GM21723 (cell line): ENCODE measurements at regions not wholly inside any gene's neighbourhood (a gene's known extent, or its start where the extent isn't known, plus 50 kb on each side); places are given as distances from the start of the nearest gene placed in this dataset.
A peak's percentile ranks its signal among the peaks of the same experiment; 100 is the strongest.
"Not testable (repeated sequence)": the region's sequence is repeated elsewhere in the genome, so short reads cannot be mapped to it uniquely, and the experiment has no call there.

Source experiments
- ATAC-seq: cut with Tn5 transposase; IDR thresholded peaks from one replicate; pipeline ENCODE4 v1.9.1; 2021; ENCODE audit warnings: mild to moderate bottlenecking, moderate library complexity; ENCODE audit not compliant: unreplicated experiment

DNA sequence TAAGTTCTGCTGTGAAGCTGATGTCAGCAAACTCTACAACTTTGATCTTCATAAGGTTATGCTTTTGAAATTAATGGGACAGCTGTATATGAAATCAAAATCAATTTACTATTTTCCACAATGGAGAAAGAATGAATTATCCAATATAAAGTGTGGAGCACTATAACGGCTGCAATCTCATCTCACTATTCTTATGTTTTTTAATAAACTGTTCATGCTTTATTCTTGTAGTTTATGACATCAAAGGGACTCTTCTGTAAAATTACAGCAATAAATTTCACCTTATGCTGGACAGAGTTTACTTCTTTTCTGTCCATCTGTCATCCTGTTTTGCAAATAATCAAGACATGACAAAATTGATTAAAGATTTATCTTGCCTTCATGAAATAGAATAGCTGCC lies 192.5 kb downstream of the TECRL start:
- ATAC-seq, result no peak

DNA sequence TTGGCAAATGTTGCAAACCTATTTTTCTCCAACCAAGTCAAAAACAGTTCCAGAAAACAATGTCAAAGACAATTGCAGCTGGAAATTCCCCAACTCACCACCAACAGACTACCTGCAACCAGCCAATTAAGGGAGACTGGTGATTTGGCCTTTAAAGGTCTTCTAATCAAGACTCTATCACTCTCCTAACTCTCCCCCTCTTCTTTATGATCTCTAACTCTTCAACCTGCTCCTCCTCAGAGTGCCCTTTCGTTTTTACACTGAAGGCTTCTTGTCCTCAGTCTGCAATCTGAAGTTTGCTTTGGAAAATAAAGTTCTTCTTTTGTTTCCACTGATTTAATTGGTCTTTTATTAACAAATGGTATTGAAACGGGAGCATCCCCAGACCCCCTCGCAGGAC lies 203.9 kb downstream of the TECRL start:
- no peak for ATAC-seq

DNA sequence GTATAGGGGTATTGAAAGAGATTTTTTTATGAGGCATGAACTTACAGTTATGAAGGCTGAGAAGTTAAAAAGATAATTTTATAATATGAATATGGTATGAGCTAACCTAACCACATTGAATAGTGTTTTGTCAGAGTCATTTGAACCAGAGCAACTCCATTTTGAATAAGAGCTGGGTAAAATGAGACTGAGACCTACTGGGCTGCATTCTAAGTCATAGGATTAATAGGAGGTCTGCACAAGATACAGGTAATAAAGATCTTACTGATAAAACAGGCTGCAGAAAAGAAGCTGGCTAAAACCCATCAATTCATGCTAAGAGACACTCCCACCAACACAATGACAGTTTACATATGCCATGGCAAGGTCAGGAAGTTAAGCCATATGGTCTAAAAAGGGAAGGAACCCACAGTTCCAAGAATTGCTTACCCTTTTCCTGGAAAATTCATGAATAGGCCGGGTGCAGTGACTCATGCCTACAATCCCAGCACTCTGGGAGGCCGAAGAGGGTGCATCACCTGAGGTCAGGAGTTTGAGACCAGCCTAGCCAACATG lies 209.2 kb downstream of the TECRL start:
- ATAC-seq, result no peak

DNA sequence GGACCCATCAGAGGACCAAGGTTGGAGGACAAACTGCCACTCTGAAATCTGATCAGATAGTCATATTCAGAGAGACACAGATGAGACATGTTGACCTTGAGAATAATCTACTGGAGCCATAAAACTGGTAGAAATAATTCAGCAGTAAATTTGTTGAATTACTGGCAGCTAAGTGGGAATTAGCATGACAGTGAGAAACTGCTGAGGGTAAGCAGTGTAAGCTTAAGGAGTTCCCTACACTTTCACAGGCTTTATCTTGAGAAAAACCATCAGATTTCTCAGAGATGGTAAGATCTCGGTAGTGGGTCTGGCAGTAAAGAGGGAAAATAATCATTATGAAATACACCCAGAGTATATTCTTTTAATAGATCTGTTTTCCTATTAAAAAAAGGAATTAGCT lies 213.7 kb downstream of the TECRL start:
- ATAC-seq, result no peak

DNA sequence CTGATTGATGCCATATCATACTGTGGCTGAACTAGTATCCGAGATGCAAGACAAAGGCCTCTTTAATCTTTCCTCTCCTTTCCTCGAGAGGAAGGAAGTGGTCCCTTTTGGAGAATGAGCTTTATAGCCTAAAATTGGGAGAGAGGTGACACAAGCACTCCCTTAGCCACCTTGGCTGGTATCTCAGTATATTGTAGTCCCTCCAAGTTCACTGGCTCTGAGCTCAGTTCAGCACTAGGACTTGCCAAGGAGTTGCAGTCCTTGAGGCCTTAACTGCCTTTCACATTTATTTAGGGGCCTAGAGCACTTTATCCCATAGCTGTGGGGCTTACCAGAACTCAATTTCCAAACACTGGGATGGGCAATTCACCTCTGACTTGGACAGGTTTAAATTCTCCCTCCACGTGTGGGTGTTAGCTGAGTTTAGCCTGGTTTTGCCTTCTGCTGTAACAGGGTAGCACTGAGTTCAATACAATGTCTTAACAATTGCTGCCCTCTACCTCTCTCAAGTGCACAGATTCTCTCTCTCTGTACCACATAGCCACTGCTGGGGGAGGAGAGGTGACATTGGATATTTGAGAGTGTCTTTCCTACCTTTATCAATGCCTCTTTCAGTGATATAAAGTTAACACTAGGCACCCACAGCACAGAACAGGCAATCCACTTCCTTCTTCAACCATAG lies 216.4 kb downstream of the TECRL start:
- ATAC-seq, result no peak

DNA sequence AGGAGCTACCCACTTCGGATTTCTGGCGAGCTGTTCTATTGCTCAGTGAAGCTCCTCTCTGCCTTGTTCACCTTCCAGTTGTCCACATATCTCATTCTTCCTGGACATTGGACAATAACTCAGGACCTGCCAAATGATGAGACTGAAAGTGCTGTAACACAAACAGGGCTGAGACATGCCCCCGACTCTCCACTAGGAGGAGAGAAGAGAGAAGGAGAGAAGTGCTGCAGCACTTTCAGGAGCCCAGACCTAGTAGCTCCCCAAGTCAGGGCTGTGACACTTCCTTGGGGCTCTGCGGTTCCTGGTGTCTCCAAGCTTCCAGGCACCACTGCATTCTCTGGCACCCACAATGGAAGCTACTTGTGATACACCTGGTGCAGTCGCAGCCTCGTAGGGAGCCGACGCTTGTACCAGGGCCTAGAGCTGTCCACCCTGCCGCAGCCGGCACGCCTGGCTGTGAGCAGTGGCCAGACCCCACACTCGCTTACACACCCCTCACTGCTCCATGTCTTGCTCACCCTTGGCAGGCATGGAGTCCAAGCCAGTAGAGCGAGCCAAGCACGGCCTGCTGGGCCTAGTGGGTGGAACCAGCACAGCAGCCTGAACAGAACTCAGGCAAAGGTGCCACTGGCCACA lies 234.9 kb downstream of the TECRL start:
- ATAC-seq, result no peak

DNA sequence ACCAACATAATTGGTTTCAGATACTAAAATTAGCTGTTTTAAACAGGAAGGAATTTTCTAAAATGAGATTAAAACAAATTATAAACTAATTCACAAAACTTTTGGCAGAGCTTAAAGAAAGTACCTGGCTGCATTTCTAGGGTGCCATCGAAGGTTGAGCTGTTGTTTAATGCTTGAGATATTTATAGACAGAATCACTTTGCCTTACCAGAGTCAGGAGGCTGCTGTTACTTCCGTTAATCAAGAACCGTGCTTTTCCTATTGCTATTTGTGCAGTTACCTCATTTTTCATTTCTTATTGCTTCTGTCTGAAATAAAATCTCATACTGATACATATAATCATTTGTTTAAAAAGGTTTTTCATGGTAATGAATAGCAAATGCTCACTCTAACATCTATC lies 242.9 kb downstream of the TECRL start:
- ATAC-seq, result no peak

DNA sequence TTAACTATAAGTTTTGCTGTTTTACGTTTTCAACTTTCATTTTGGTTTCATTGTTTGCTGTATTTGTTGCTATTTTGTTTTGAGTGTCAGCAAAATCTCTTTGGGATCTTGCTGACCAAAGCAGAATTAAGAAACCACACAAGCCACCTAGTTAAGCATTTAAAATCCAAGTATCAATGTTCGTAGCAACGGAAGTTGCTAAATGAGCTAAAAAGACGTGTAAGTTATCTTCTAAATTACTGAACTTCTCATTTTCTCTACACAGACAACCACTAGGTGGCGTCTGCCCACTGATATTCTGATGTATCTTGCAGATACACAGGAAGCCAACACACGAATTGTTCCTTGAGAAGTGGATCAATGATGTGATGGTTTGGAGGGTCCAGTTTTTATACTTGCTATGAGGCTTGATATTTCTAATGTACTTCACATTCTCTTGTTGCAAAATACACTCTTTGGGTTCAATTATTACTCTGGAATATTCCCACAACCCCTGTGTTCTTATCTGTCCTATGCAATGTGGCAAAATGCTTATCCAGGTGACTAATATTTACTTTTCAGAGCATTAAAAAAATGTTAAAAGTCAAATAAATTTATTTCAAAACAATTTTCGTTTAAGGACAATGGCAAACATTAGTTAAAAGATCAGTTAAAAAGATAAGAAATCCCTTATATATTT lies 250.5 kb downstream of the TECRL start:
- ATAC-seq, result peak; percentile 80

DNA sequence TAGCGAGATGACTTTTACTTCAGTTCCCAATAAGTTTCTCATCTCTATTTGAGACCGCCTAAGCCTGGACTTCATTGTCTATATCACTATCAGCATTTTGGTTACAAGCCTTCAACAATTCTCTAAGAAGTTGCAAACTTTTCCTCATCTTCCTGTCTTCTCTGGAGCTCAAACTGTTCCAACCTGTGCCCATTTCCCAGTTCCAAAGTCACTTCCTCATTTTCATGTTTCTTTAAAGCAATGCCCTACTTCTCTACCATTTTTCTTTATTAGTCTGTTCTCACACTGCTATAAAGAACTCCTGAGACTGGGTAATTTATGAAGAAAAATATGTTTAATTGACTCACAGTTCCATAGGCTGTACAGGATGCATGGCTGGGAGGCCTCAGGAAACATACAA lies 251.9 kb downstream of the TECRL start:
- no peak for ATAC-seq

DNA sequence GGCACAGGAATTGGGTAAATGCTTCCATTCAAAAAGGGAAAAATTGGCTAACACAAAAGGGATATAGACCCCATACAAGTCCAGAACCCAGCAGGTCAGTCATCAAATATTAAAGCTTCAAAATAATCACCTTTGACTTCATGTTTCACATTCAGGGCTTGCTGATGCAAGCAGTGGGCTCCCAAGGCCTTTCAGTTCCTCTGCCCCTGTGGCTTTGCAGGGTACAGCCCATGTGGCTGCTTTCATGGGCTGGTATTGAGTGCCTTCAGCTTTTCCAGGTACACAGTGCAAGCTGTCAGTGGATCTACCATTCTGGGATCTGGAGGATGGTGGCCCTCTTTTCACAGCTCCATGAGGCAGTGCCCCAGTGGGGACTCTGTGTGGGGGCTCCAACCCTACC lies 253.0 kb downstream of the TECRL start:
- ATAC-seq, result no peak

DNA sequence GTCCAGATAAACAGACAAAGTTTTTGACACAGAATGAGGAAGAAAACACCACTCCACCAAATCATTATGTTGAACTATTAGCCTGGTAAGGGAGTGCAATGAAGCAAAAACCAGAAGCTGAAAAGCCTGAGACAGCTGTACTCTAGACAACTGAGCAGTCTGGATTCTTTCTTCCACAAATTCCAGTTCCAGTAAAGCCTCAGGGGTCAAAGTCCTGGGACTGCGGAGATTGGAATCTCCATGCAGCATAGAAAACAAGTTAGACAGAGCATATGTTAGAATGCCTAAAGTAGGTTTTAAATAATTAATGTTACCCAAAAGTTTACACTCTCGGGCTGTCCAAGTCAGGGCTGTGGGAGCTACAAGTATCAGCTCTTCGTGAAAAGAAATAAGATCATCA lies 263.2 kb downstream of the TECRL start:
- ATAC-seq, result no peak

DNA sequence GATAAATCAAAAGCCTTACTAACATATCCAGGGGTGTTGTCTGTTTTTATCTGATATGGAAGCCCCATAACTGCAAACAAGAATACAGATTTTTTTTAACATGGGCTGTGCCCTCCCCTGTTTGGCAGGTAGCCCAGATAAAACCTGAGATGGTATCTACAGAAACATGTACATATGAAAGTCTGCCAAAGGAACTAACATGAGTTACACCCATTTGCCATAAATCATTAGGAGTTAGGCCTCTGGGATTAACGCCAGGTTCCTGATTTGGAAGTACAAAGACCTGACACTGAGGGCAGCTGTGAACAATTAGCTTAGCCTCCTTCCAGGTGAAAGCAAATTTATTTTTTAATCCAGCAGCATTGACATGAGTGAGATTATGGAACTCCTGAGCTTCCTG lies 264.3 kb downstream of the TECRL start:
- no peak for ATAC-seq

DNA sequence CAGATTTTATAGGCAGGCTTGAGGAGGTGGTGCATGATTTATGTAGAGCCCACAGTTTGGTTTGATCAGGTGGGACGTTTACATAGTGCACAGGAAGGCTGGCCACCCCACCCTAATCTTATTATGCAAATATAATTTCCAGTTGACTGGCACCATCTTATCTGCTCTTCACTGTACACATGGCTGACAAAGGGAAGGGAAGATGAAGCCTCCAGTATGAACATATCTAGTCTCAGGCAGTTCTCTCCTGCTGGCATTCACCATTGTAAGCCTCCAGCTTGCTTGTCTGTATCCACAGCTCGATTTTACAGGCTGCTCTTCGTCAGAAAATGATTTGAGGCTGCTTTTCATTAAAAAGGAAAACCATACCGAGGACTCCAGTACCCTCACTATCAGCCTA lies 278.3 kb downstream of the TECRL start:
- ATAC-seq, result no peak

DNA sequence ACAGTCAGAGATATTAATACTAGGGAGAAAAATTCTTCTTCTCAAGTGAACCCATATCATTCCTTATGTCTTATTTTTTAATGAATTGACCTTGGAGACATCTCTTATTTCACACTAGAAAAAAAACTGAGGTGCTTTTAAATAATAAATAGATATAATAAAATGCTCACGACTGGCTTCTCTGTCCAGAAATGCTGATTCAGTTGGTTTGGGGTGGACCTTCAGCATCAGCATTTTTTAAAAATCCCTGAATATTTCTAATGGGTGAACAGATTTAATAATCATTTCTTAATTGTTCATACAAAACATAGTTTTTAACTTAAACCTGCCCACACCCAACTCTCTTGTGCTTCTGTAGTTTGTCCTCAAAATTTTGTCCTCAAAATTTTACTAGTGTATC lies 283.9 kb downstream of the TECRL start:
- no peak for ATAC-seq

DNA sequence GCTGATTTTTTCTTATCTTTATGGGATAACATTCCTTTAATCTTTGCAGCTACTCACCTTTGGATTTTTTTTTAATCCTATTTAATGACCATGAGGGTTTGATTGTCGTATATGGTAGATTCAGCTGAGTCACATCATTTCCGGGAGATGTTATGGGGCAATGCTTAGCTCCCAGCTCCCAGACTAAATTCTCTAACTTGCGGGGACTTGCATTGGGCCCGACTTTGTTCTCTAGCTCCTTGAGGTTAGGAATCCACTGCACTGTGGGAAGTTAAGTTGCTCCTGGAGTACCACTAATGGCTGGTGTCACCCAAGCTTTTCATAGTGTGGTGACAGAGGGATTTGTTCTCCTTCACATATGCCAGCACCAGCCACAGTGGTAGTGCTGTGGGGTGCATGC lies 287.4 kb downstream of the TECRL start:
- no peak for ATAC-seq

DNA sequence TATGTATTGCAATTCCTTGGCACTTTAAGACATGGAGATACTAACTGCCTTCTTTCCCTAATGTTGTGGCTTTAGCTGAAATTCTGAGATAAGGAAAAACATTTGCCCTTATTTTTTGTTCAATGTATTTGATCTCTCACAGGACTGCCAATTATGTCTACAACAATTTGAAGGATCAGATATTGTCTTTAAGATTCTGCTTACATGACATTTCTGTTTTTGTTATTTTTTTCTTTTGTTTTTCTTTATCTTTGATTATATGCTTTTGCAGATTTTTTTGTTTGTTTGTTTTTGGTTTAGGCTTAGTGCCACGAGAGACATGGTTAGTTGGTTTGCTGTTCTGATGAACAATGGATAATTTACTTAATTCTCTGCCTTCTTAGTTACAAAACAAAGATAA lies 303.3 kb downstream of the TECRL start:
- ATAC-seq, result no peak

DNA sequence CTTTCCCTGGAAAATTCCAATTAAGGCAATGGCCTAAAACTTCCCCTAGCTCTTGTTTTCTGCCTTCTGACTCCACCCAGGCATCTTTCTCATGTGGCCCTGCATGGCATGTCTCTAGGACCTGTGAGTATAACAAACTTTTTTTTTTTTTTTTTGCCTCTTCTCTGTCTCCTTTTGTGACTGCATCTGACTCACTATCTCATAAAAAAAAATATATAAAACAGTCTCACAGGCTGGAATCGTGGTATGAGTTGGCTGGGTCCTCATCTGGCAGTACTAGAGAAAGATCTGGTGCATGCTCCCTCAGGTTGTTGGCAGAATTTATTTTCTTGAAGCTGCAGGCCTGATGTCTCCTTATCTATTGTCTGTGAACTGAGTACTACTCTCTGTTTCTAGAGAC lies 313.9 kb downstream of the TECRL start:
- ATAC-seq, result no peak

DNA sequence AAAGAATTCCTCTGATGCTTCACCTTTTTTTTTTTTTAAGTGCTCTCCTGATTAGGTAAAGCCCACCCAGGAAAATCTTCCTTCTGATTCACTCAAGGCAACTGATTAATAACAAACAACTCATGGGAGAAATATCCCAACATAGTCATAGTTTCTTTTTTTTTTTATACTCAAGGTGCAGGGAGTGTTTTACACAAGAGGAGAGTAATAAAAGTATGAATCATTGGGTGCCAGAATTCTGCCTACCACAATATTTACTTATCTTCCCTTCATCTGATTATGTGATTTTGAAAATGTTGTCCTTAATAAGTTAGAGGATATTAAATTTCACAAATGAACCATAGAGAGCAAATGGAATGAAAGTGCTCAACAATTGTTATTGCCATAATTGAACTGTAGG lies 329.9 kb downstream of the TECRL start:
- ATAC-seq, result no peak

DNA sequence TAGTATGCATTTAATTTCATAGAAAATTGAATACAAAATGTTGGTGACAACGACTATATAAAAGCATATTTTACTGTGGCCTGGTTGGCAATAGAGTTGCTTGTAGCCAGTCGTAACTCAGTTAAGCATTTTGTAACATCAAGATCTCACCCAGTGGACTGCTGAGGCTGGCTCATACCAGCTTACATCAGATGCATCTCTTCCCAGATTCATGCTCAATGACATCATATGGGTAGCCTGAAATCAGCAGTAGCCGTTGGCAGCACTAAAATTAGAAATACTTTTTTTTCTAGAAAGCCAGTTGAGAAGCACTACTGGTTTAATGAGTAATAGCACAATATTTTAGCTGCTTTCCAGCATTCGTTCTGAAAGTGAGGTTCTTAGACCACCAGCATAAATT lies 341.2 kb downstream of the TECRL start:
- no peak for ATAC-seq

DNA sequence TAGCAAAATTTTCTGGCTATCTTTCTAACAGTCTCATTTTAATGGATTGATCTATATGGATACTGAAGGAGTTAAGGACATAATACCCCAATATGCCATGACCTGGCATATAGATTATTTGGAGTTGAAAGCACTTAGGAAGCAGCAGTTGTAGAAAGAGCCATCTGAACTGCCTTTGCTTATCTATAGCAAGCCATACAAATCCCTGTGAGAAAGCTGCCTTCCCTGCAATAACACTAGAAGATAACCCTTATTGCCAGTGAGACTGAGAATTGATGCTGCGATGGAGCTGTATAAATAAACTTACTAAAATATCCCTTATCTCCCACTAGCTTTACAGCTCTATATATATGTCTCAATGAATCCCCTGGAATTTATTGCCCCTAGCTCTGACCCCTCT lies 346.3 kb downstream of the TECRL start:
- no peak for ATAC-seq

DNA sequence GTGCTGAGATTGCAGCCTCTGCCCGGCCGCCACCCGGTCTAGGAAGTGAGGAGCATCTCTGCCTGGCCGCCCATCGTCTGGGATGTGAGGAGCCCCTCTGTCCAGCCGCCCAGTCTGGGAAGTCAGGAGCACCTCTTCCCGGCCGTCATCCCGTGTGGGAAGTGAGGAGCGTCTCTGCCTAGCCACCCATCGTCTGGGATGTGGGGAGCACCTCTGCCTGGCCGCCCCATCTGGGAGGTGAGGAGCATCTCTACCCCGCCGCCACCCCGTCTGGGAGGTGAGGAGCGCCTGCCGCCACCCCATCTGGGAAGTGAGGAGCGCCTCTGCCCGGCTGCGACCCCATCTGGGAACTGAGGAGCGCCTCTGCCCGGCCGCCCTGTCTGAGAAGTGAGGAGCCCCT lies 372.2 kb downstream of the TECRL start:
- ATAC-seq, result not testable (repeated sequence)

DNA sequence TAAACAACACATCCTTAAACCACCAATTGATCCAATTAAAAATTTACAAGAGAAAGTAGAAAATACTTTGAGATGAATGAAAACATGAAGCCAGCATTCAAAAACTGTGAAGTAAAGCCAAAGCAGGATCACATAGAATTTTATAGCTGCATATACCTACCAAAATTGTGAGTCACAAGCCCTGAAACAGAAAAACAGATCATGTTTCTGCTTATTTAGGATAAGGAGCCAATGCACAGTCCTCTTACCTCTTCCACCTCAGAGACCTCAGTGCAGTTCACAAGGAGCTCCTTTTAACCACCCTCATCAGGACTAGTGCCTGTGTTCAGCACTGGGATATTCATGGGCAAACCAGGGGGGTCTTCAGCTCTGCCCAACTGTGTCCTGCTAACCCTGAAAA lies 386.7 kb downstream of the TECRL start:
- ATAC-seq, result no peak
